ENCODE measurements at regions not wholly inside any gene's neighbourhood (a gene's known extent, or its start where the extent isn't known, plus 50 kb on each side); places are given as distances from the start of the nearest gene placed in this dataset.

DNA sequence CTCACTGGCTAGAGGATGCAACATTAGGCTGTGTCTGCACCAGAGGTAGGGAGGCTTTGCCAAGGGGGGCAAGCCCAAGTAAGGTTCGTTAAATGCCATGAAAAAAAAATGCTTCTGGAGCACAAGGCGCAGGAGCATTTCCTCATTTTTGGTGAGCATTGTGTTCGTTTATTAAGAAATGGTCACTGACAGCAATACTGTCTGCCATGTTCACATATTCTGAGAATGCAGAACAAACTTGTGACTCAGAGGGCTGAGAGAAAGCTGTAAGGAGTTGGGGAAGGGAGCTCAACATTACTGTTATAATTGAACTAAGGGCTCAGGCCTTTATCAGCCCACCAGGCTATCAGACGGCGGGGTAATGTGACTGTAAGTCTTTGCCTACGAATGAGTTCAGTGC, 465.4 kb upstream of the BTBD3 start:
- Mint-ChIP-seq H3K36me3 (ENCODE audit: low read depth) (no peaks in the 10 kb centered on the region), H3K27me3 (no peaks in the 10 kb centered on the region), H3K4me3 (no peak overlapping the region), H3K9me3 (peaks cover 4% of the 10 kb centered on the region), H3K27ac (no peak overlapping the region), H3K4me1 (ENCODE audit: low read depth) (no peaks in the 10 kb centered on the region)
- ChIA-PET POLR2A (no interaction called here), CTCF (no interaction called here)
- TF ChIP-seq, protein P1, sequence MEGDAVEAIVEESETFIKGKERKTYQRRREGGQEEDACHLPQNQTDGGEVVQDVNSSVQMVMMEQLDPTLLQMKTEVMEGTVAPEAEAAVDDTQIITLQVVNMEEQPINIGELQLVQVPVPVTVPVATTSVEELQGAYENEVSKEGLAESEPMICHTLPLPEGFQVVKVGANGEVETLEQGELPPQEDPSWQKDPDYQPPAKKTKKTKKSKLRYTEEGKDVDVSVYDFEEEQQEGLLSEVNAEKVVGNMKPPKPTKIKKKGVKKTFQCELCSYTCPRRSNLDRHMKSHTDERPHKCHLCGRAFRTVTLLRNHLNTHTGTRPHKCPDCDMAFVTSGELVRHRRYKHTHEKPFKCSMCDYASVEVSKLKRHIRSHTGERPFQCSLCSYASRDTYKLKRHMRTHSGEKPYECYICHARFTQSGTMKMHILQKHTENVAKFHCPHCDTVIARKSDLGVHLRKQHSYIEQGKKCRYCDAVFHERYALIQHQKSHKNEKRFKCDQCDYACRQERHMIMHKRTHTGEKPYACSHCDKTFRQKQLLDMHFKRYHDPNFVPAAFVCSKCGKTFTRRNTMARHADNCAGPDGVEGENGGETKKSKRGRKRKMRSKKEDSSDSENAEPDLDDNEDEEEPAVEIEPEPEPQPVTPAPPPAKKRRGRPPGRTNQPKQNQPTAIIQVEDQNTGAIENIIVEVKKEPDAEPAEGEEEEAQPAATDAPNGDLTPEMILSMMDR (IDR thresholded peaks at IDR 0.05), result no peak
- no peak for ATAC-seq (ENCODE audit: poor library complexity)
- no peak overlapping the region for H3K27ac ChIP-seq (ENCODE audit: low read depth in 1 of 2, low read length in 2 of 2)
- H3K4me1 ChIP-seq (ENCODE audit: insufficient read depth, low read length), result no peaks in the 10 kb centered on the region
- peaks cover 0 to 3% of the 10 kb centered on the region in 2 experiments for H3K9me3 ChIP-seq (ENCODE audit: control insufficient read depth in 1 of 2, insufficient read depth in 1 of 2, low read length in 2 of 2)
- DNase-seq, result peak in 2 of 14 experiments; percentile 13 to 15
- H3K4me3 ChIP-seq (ENCODE audit: low read length), result no peak overlapping the region
- H3K36me3 ChIP-seq (ENCODE audit: insufficient read depth, low read length), result no peaks in the 10 kb centered on the region
- intact Hi-C loops (cut with DNase I, micrococcal nuclease), result no loop called here
- H3K27me3 ChIP-seq (ENCODE audit: control insufficient read depth in 1 of 2, insufficient read depth in 2 of 2, low read length in 2 of 2), result no peaks in the 10 kb centered on the region

DNA sequence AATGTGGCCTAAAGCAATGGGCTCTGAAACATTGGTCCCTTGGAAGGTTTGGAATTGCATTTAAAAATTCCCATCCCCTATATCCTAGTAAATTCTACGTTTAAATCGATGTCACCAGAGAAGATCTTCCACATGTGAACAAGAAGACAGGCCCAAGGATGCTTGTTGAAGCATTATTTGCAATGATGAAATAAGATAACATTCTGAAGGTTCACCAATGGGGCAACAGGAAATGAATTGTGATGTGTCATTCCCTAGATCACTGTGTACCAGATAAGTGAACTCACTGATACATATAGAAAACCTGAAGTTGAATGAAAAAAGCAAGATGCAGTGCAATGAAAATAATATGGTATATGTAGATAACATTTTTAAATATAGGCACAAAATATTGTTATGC, 464.3 kb upstream of the BTBD3 start:
- Mint-ChIP-seq H3K4me3 (no peak overlapping the region), H3K27me3 (no peaks in the 10 kb centered on the region), H3K4me1 (ENCODE audit: low read depth) (no peaks in the 10 kb centered on the region), H3K36me3 (ENCODE audit: low read depth) (no peaks in the 10 kb centered on the region), H3K9me3 (peaks cover 4% of the 10 kb centered on the region), H3K27ac (no peak overlapping the region)
- H3K4me3 ChIP-seq (ENCODE audit: low read length), result no peak overlapping the region
- intact Hi-C loops (cut with DNase I, micrococcal nuclease), result no loop called here
- peaks cover 0 to 3% of the 10 kb centered on the region in 2 experiments for H3K9me3 ChIP-seq (ENCODE audit: control insufficient read depth in 1 of 2, insufficient read depth in 1 of 2, low read length in 2 of 2)
- no peaks in the 10 kb centered on the region for H3K4me1 ChIP-seq (ENCODE audit: insufficient read depth, low read length)
- POLR2A ChIA-PET, result no interaction called here
- no peaks in the 10 kb centered on the region for H3K27me3 ChIP-seq (ENCODE audit: control insufficient read depth in 1 of 2, insufficient read depth in 2 of 2, low read length in 2 of 2)
- H3K36me3 ChIP-seq (ENCODE audit: insufficient read depth, low read length), result no peaks in the 10 kb centered on the region
- no peak for DNase-seq
- TF ChIP-seq, protein P1 (IDR thresholded peaks at IDR 0.05), result no peak
- no peak overlapping the region for H3K27ac ChIP-seq (ENCODE audit: low read depth in 1 of 2, low read length in 2 of 2)
- CTCF ChIA-PET, result no interaction called here
- ATAC-seq (ENCODE audit: poor library complexity), result no peak

DNA sequence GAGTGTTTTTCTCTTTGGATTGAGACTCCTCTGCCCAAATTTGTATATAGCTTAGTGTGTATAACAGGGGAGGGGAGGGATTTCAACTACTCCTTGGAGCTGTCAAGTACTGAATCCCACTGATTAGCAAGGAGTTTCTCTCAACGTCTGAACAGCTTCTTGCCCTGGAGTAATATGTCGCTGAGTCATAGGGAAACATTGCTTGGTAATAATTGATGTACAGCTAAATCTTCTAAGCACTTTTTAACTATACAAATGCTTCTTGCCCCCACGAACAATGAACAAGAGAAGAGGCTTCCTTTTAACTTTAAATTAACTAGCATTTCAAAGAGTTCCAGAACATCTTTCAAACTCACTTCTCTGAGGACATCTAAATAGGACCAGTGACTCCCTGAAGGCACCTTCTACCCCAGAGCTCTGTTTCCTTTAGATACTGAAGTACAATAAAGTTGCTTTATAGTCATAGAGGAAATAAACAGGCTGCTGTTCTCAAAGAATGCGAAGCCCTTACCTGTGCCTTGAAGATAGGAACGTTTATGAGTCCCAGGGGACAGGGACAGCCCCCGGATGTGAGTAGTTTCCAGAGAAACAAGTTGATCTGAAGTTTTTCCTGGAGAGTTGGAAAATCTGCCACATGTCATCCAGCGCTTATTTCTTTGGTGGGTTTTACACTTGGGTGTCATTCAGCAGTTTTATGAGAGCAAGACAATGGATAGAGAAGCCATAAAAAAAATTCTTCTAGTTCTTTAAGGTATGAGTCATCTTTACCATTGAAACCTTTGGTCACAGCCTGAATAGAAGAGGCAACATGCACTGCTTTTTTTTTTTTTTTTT, 462.5 kb upstream of the BTBD3 start:
- Mint-ChIP-seq H3K27ac (no peak overlapping the region), H3K36me3 (ENCODE audit: low read depth) (no peaks in the 10 kb centered on the region), H3K27me3 (no peaks in the 10 kb centered on the region), H3K4me3 (no peak overlapping the region), H3K4me1 (ENCODE audit: low read depth) (no peaks in the 10 kb centered on the region), H3K9me3 (peaks cover 4% of the 10 kb centered on the region)
- Histone ChIP-seq H3K9me3 (ENCODE audit: control insufficient read depth in 1 of 2, insufficient read depth in 1 of 2, low read length in 2 of 2) (peaks cover 0 to 3% of the 10 kb centered on the region in 2 experiments), H3K27ac (ENCODE audit: low read depth in 1 of 2, low read length in 2 of 2) (no peak overlapping the region), H3K27me3 (ENCODE audit: control insufficient read depth in 1 of 2, insufficient read depth in 2 of 2, low read length in 2 of 2) (no peaks in the 10 kb centered on the region), H3K4me3 (ENCODE audit: low read length) (no peak overlapping the region), H3K4me1 (ENCODE audit: insufficient read depth, low read length) (no peaks in the 10 kb centered on the region), H3K36me3 (ENCODE audit: insufficient read depth, low read length) (no peaks in the 10 kb centered on the region)
- CTCF ChIA-PET, result no interaction called here
- TF ChIP-seq, protein P1 (IDR thresholded peaks at IDR 0.05), result no peak
- POLR2A ChIA-PET, result no interaction called here
- no peak for ATAC-seq (ENCODE audit: poor library complexity)
- no peak for DNase-seq
- intact Hi-C loops (cut with DNase I, micrococcal nuclease), result no loop called here

Data from CD4-positive, alpha-beta T cell (primary cell).